ENCODE measurements at regions not wholly inside any gene's neighbourhood (a gene's known extent, or its start where the extent isn't known, plus 50 kb on each side); places are given as distances from the start of the nearest gene placed in this dataset.

- intact Hi-C loops (cut with micrococcal nuclease; ENCODE audit: unreplicated experiment) = no loop called here
- Histone ChIP-seq H3K4me1 (ENCODE audit: insufficient read depth, low read length, poor library complexity, severe bottlenecking) (no peaks in the 10 kb centered on the region), H3K27ac (ENCODE audit: low read depth, low read length, poor library complexity, severe bottlenecking) (no peak overlapping the region), H3K36me3 (ENCODE audit: insufficient read depth, low read length, poor library complexity, severe bottlenecking) (no peaks in the 10 kb centered on the region), H3K27me3 (replicated peaks; ENCODE audit: insufficient read depth, low read depth, low read length, poor library complexity) (no peaks in the 10 kb centered on the region), H3K9me3 (ENCODE audit: low read depth, low read length, poor library complexity, severe bottlenecking) (no peaks in the 10 kb centered on the region), H3K4me3 (ENCODE audit: low read depth, low read length, poor library complexity, severe bottlenecking) (no peak overlapping the region)
- no peak for DNase-seq (ENCODE audit: low spot score)
- ChIA-PET POLR2A (ENCODE audit: low non-redundant PET) (no interaction called here), CTCF (no interaction called here)
- no TSS peak for BruUV-seq (replicated peaks)
- TF ChIP-seq, protein P1, sequence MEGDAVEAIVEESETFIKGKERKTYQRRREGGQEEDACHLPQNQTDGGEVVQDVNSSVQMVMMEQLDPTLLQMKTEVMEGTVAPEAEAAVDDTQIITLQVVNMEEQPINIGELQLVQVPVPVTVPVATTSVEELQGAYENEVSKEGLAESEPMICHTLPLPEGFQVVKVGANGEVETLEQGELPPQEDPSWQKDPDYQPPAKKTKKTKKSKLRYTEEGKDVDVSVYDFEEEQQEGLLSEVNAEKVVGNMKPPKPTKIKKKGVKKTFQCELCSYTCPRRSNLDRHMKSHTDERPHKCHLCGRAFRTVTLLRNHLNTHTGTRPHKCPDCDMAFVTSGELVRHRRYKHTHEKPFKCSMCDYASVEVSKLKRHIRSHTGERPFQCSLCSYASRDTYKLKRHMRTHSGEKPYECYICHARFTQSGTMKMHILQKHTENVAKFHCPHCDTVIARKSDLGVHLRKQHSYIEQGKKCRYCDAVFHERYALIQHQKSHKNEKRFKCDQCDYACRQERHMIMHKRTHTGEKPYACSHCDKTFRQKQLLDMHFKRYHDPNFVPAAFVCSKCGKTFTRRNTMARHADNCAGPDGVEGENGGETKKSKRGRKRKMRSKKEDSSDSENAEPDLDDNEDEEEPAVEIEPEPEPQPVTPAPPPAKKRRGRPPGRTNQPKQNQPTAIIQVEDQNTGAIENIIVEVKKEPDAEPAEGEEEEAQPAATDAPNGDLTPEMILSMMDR (conservative IDR thresholded peaks at IDR 0.05; ENCODE audit: low read depth, low read length) = no peak
- TF ChIP-seq EZH2 (IDR thresholded peaks at IDR 0.05; ENCODE audit: borderline replicate concordance, low read depth, low read length, poor library complexity, severe bottlenecking) = no peak
Measured at GRCh38 chr1:100622966-100623762, 85.2 kb downstream of the GPR88 start.

DNA sequence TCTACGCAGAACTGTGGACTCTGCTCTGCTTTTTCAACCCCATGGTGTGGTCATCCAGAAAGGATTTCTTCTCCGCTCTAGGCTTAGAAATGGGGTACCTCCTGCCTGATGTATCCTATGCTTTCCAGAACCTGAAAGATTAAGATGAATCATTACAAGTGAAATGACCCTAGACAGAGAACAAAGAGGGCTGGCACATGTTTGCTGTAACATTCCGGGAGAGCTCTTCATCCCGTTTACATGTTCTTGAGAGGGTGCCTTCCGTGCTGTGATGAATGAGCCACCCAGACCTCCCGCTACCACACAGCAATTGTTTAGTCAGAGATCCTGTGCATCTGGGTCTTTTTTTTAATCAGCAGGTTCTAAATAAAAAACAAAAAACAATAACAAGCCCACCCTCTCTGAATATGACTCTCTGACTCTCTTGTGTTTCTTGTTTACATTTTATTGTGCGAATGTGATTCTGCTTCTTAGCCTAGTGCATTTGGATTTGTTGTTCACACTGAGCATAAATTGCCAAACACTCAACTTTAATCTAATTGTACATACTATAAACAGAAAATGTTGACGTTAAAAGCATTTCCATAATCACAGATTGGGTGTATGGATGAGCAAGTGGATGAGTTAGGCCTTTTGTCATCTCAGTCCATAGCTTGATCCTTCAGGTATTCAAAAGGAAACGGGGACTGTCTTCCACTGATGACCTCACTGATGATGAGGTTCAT, 87.1 kb downstream of the GPR88 start:
- intact Hi-C loops (cut with micrococcal nuclease; ENCODE audit: unreplicated experiment) = no loop called here
- no peak for TF ChIP-seq EZH2 (IDR thresholded peaks at IDR 0.05; ENCODE audit: borderline replicate concordance, low read depth, low read length, poor library complexity, severe bottlenecking)
- TF ChIP-seq, protein P1 (conservative IDR thresholded peaks at IDR 0.05; ENCODE audit: low read depth, low read length) = no peak
- ChIA-PET CTCF (no interaction called here), POLR2A (ENCODE audit: low non-redundant PET) (no interaction called here)
- BruUV-seq (replicated peaks) = no TSS peak
- no peaks in the 10 kb centered on the region for H3K27me3 ChIP-seq (replicated peaks; ENCODE audit: insufficient read depth, low read depth, low read length, poor library complexity)
- no peaks in the 10 kb centered on the region for H3K36me3 ChIP-seq (ENCODE audit: insufficient read depth, low read length, poor library complexity, severe bottlenecking)
- no peak for DNase-seq (ENCODE audit: low spot score)
- no peak overlapping the region for H3K27ac ChIP-seq (ENCODE audit: low read depth, low read length, poor library complexity, severe bottlenecking)
- H3K4me3 ChIP-seq (ENCODE audit: low read depth, low read length, poor library complexity, severe bottlenecking) = no peak overlapping the region
- H3K4me1 ChIP-seq (ENCODE audit: insufficient read depth, low read length, poor library complexity, severe bottlenecking) = no peaks in the 10 kb centered on the region
- H3K9me3 ChIP-seq (ENCODE audit: low read depth, low read length, poor library complexity, severe bottlenecking) = no peaks in the 10 kb centered on the region

DNA sequence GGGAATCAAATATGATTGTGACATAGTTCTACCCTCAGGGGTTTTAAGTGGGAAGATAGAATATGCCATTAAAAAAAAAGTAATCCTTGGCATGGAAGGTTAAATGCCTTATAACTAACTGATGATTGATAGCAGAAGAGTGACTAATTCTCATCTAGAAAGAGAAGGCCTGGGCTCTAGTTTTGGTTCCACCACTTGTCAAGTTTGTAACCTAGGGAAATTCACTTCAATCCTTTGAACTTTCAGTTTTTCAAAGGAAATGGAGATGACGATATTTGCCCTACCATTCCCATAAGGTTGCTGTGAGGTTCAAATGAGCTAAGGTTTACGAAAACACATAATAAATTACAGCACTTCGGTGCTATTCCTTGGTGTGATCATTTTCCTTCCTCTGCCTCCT, 88.5 kb downstream of the GPR88 start:
- POLR2A ChIA-PET (ENCODE audit: low non-redundant PET) = no interaction called here

More for the DNA sequence above, 88.5 kb downstream of the GPR88 start:
- Histone ChIP-seq H3K27ac (ENCODE audit: low read depth, low read length, poor library complexity, severe bottlenecking) (no peak overlapping the region), H3K4me3 (ENCODE audit: low read depth, low read length, poor library complexity, severe bottlenecking) (no peak overlapping the region), H3K4me1 (ENCODE audit: insufficient read depth, low read length, poor library complexity, severe bottlenecking) (no peaks in the 10 kb centered on the region), H3K9me3 (ENCODE audit: low read depth, low read length, poor library complexity, severe bottlenecking) (no peaks in the 10 kb centered on the region), H3K36me3 (ENCODE audit: insufficient read depth, low read length, poor library complexity, severe bottlenecking) (no peaks in the 10 kb centered on the region), H3K27me3 (replicated peaks; ENCODE audit: insufficient read depth, low read depth, low read length, poor library complexity) (no peaks in the 10 kb centered on the region)
- no peak for DNase-seq (ENCODE audit: low spot score)
- CTCF ChIA-PET = no interaction called here
- no TSS peak for BruUV-seq (replicated peaks)
- intact Hi-C loops (cut with micrococcal nuclease; ENCODE audit: unreplicated experiment) = no loop called here
- TF ChIP-seq EZH2 (IDR thresholded peaks at IDR 0.05; ENCODE audit: borderline replicate concordance, low read depth, low read length, poor library complexity, severe bottlenecking) = no peak
- TF ChIP-seq, protein P1 (conservative IDR thresholded peaks at IDR 0.05; ENCODE audit: low read depth, low read length) = no peak
